H1 (cell line): ENCODE measurements at regions not wholly inside any gene's neighbourhood (a gene's known extent, or its start where the extent isn't known, plus 50 kb on each side); places are given as distances from the start of the nearest gene placed in this dataset.

Experiments
- CTCF ChIA-PET: fragments of 300-600 bp; sonication (Branson Sonifier 250); formaldehyde crosslinking; loops from one replicate; lab custom pipeline; 2021; ENCODE audit not compliant: partially characterized antibody; lab: Charles Lee
- POLR2A ChIA-PET: fragments of 300-600 bp; sonication (Branson Sonifier 250); formaldehyde crosslinking; loops from one replicate; lab custom pipeline; 2021; ENCODE audit warnings: inconsistent platforms; ENCODE audit not compliant: partially characterized antibody; lab: Charles Lee
- DNase-seq, 2 experiments: peaks; one replicate each; pipeline versions ENCODE4 v3.0.0 to v3.0.0-alpha.2; 2010 to 2022; ENCODE audit warnings: low spot score in 2 of 2, low read depth in 1 of 2, mixed read lengths in 1 of 2
- FAIRE-seq: peaks from 2 replicates; lab custom pipeline; 2011; peaks lifted over from hg19 to GRCh38; lab: Jason Lieb, UNC
- H2AFZ ChIP-seq: 2 replicates; pipeline ENCODE4 v1.8.1; 2012; ENCODE audit warnings: low read length, inconsistent platforms
- H2AK5ac ChIP-seq: 2 replicates; pipeline ENCODE4 v1.6.1; 2013; ENCODE audit warnings: low read depth, low read length
- H2BK120ac ChIP-seq: replicated peaks from 2 replicates; pipeline ENCODE3; 2013; ENCODE audit warnings: low read depth, low read length, inconsistent platforms
- H2BK12ac ChIP-seq: 2 replicates; pipeline ENCODE4 v1.6.1; 2013; ENCODE audit warnings: low read depth, low read length
- H2BK15ac ChIP-seq: 2 replicates; pipeline ENCODE4 v1.6.1; 2013; ENCODE audit warnings: low read length
- H2BK20ac ChIP-seq: 2 replicates; pipeline ENCODE4 v1.6.1; 2013; ENCODE audit warnings: low read length
- H2BK5ac ChIP-seq: 2 replicates; pipeline ENCODE4 v1.6.1; 2013; ENCODE audit warnings: low read depth, low read length
- H3K14ac ChIP-seq: 2 replicates; pipeline ENCODE4 v1.6.1; 2013; ENCODE audit warnings: inconsistent platforms; ENCODE audit not compliant: insufficient read length
- H3K18ac ChIP-seq: 2 replicates; pipeline ENCODE4 v1.6.1; 2013; ENCODE audit warnings: low read length; ENCODE audit errors: extremely low read depth
- H3K23ac ChIP-seq: 2 replicates; pipeline ENCODE4 v1.6.1; 2013; ENCODE audit warnings: inconsistent platforms; ENCODE audit not compliant: insufficient read length
- H3K23me2 ChIP-seq: 2 replicates; pipeline ENCODE4 v1.6.1; 2013; ENCODE audit warnings: low read depth, low read length
- H3K27ac ChIP-seq: 2 replicates; pipeline ENCODE4 v1.6.1; 2011; ENCODE audit warnings: low read depth, low read length, inconsistent platforms
- H3K27me3 ChIP-seq, 4 experiments: replicated peaks in 1 of 4; 1 replicate in 1 of 4; 2 replicates in 3 of 4; pipeline versions ENCODE4 v1.6.1 to v1.8.1; 2011 to 2013; ENCODE audit warnings: low read length in 3 of 4, mild to moderate bottlenecking in 3 of 4, inconsistent platforms in 2 of 4, mixed read lengths in 2 of 4, moderate library complexity in 1 of 4; ENCODE audit not compliant: control insufficient read depth in 3 of 4, insufficient read depth in 3 of 4; ENCODE audit errors: extremely low read depth in 1 of 4
- H3K36me3 ChIP-seq, 4 experiments: 2 replicates each; pipeline versions ENCODE4 v1.6.1 to v1.8.1; 2011 to 2013; ENCODE audit warnings: mild to moderate bottlenecking in 4 of 4, low read length in 3 of 4, moderate library complexity in 2 of 4, control low read depth in 1 of 4, inconsistent platforms in 1 of 4; ENCODE audit not compliant: insufficient read depth in 4 of 4, control insufficient read depth in 2 of 4
- H3K4ac ChIP-seq: replicated peaks from 2 replicates; pipeline ENCODE3; 2013; ENCODE audit warnings: low read length, low read depth, mixed read lengths, inconsistent platforms; ENCODE audit not compliant: insufficient read length
- H3K4me1 ChIP-seq, 4 experiments: replicated peaks in 1 of 4; 1 replicate in 1 of 4; 2 replicates in 3 of 4; pipeline versions ENCODE4 v1.6.1 to v1.8.1; 2011 to 2013; ENCODE audit warnings: low read length in 3 of 4, inconsistent platforms in 2 of 4, mixed read lengths in 1 of 4; ENCODE audit not compliant: insufficient read depth in 4 of 4, control insufficient read depth in 3 of 4
- H3K4me2 ChIP-seq, 2 experiments: 2 replicates each; pipeline versions ENCODE4 v1.6.1 to v1.8.1; 2011 to 2013; ENCODE audit warnings: low read depth in 2 of 2, low read length in 2 of 2, control low read depth in 1 of 2, inconsistent platforms in 1 of 2, mild to moderate bottlenecking in 1 of 2; ENCODE audit not compliant: insufficient read depth in 1 of 2
- H3K4me3 ChIP-seq, 4 experiments: fragments of 200-600, 300-600 bp in 1 of 4; sonication (generic), shearing (Covaris generic), sonication (Bioruptor Twin) in 1 of 4; 2 replicates each; pipeline versions ENCODE4 v1.5.1 to v1.8.1; 2011 to 2016; ENCODE audit warnings: low read length in 4 of 4, low read depth in 3 of 4, control low read depth in 2 of 4, inconsistent platforms in 2 of 4, mild to moderate bottlenecking in 2 of 4, mixed read lengths in 1 of 4, moderate library complexity in 1 of 4; ENCODE audit not compliant: insufficient read depth in 2 of 4; ENCODE audit errors: extremely low read depth in 1 of 4
- H3K56ac ChIP-seq: replicated peaks from 2 replicates; pipeline ENCODE3; 2013; ENCODE audit warnings: low read depth, mild to moderate bottlenecking, mixed read lengths, low read length, inconsistent platforms; ENCODE audit not compliant: insufficient read length
- H3K79me1 ChIP-seq: 2 replicates; pipeline ENCODE4 v1.6.1; 2013; ENCODE audit warnings: low read depth, low read length, control low read depth
- H3K79me2 ChIP-seq, 2 experiments: 2 replicates each; pipeline versions ENCODE4 v1.6.1 to v1.8.1; 2012 to 2013; ENCODE audit warnings: low read length in 2 of 2, mild to moderate bottlenecking in 2 of 2, inconsistent platforms in 1 of 2; ENCODE audit not compliant: insufficient read depth in 2 of 2, control insufficient read depth in 1 of 2
- H3K9ac ChIP-seq, 4 experiments: replicated peaks in 1 of 4; 1 replicate in 1 of 4; 2 replicates in 3 of 4; pipeline versions ENCODE4 v1.6.1 to v1.8.1; 2011 to 2013; ENCODE audit warnings: low read depth in 3 of 4, low read length in 3 of 4, control low read depth in 2 of 4, mild to moderate bottlenecking in 2 of 4, moderate library complexity in 2 of 4, inconsistent platforms in 1 of 4; ENCODE audit errors: extremely low read depth in 1 of 4
- H3K9me3 ChIP-seq, 2 experiments: 2 replicates each; pipeline versions ENCODE4 v1.6.1 to v1.8.1; 2012 to 2013; ENCODE audit warnings: mild to moderate bottlenecking in 2 of 2, moderate library complexity in 2 of 2, control low read depth in 1 of 2, inconsistent platforms in 1 of 2, low read depth in 1 of 2, low read length in 1 of 2, mixed read lengths in 1 of 2; ENCODE audit not compliant: insufficient read depth in 2 of 2
- H4K20me1 ChIP-seq, 2 experiments: replicated peaks in 1 of 2; 2 replicates each; pipeline versions ENCODE3 to v1.8.1; 2011 to 2013; ENCODE audit warnings: inconsistent platforms in 2 of 2, low read length in 2 of 2, mild to moderate bottlenecking in 1 of 2; ENCODE audit not compliant: insufficient read depth in 2 of 2, control insufficient read depth in 1 of 2
- H4K5ac ChIP-seq: 2 replicates; pipeline ENCODE4 v1.6.1; 2013; ENCODE audit warnings: low read length, low read depth, mixed read lengths, inconsistent platforms; ENCODE audit not compliant: insufficient read length
- H4K8ac ChIP-seq: 2 replicates; pipeline ENCODE4 v1.8.0; 2013; ENCODE audit warnings: mild to moderate bottlenecking, moderate library complexity, low read length, inconsistent platforms; ENCODE audit not compliant: insufficient read depth; ENCODE audit errors: extremely low read depth
- H4K91ac ChIP-seq: replicated peaks from 2 replicates; pipeline ENCODE3; 2013; ENCODE audit warnings: low read length, mixed read lengths, inconsistent platforms; ENCODE audit not compliant: insufficient read length
- CTCF ChIP-seq, 3 experiments: IDR thresholded peaks; 1 replicate in 2 of 3; 2 replicates in 1 of 3; pipeline versions ENCODE4 v1.5.1 to v1.6.1; 2011; ENCODE audit warnings: low read length in 3 of 3, mild to moderate bottlenecking in 3 of 3, inconsistent platforms in 2 of 3, low read depth in 1 of 3, moderate library complexity in 1 of 3; ENCODE audit not compliant: insufficient read depth in 1 of 3; ENCODE audit errors: control extremely low read depth in 1 of 3
- RAD21 ChIP-seq, 2 experiments: IDR thresholded peaks in 1 of 2; conservative IDR thresholded peaks in 1 of 2; 2 replicates each; pipeline ENCODE4 v1.6.1; 2011; ENCODE audit warnings: low read depth in 2 of 2, low read length in 2 of 2, improper control_type of control experiment in 1 of 2, inconsistent platforms in 1 of 2, mild to moderate bottlenecking in 1 of 2, moderate library complexity in 1 of 2
- TCF12 ChIP-seq: IDR thresholded peaks from 2 replicates; pipeline ENCODE4 v1.6.1; 2011; ENCODE audit warnings: low read depth, mild to moderate bottlenecking, low read length
- WGBS, 2 experiments: shearing (Covaris generic) in 1 of 2; methylation state at CpG; one replicate each; pipeline versions ENCODE4 v1.1.6 to v1.1.7; 2013 to 2015; ENCODE audit warnings: low lambda C conversion rate in 2 of 2, mixed read lengths in 2 of 2, inconsistent platforms in 1 of 2, low coverage in 1 of 2, missing lambda C conversion rate in 1 of 2; ENCODE audit not compliant: insufficient replicate concordance in 2 of 2, insufficient coverage in 1 of 2, insufficient read length in 1 of 2; ENCODE audit errors: extremely low coverage in 1 of 2, missing lambda C conversion rate in 1 of 2; 5-methylcytosine and 5-hydroxymethylcytosine counted together

DNA sequence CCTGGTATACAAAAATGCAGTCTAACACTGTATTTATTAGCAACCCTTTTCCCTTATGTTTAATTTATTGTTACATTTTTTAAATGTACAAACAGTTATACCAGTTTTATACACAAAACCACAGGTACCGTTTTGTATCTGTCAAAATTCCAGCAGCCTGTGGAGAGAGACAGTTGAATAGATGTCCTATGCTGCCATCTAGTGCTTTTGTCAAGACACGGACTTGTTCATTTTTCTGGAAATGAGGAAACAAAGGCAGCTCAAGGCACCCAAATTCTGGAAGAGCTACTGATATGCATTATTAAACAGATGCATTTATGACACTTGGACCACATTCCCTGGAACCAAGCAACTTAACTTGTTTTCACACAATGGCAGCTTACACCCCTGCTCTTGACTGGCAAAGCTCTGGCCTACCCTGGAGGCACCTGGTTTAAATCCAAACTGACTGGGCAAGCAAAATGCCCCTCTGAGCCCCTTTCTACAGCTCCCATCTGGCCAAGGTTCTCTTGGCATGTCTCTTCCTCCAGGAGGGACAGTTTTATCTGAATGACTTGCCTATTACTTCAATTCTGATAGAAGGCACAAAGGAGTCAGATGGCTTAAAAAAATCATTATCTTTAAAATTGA, 286.9 kb upstream of the PRKD1 start:
- Histone ChIP-seq H2BK20ac (no peak overlapping the region), H4K5ac (no peak overlapping the region), H3K79me2 (no peaks in the 10 kb centered on the region), H4K91ac (no peak overlapping the region), H2AFZ (peak overlapping the region; percentile 42; the same call in 1 of the 2 replicates), H2AK5ac (no peak overlapping the region), H2BK12ac (no peak overlapping the region), H3K23ac (no peak overlapping the region), H4K20me1 (no peaks in the 10 kb centered on the region), H2BK5ac (no peak overlapping the region), H3K56ac (no peak overlapping the region), H2BK120ac (no peak overlapping the region)
- peak; percentile 79 for FAIRE-seq
- POLR2A ChIA-PET, result interaction anchor here (1.2 kb wide), 1 partner anchor 227 kb away, joined by 4 read pairs; no protein-coding TSS in a partner anchor
- 39% methylated on average over 2 of the region's 2 CpGs; no CpG with 5 or more reads in 1 of the 2 experiments for WGBS, 2 experiments
- TF ChIP-seq RAD21 (IDR thresholded peaks at IDR 0.05 in 1 of 2, conservative IDR thresholded peaks at IDR 0.05 in 1 of 2; ENCODE audit: low read depth in 2 of 2, low read length in 2 of 2) (peak; percentile 91 to 93), CTCF (IDR thresholded peaks at IDR 0.05; ENCODE audit: control extremely low read depth in 1 of 3, insufficient read depth in 1 of 3, low read depth in 1 of 3, low read length in 3 of 3) (peak in 2 of 3 experiments; percentile 63 to 71; a peak in 3 of 4 replicates), TCF12 (no peak)
- TF ChIP-seq, all 59 proteins: peak for 2
- H3K4me2 ChIP-seq, result no peak overlapping the region
- no peaks in the 10 kb centered on the region for H3K36me3 ChIP-seq
- H3K79me1 ChIP-seq, result no peaks in the 10 kb centered on the region
- DNase-seq, result no peak
- H2BK15ac ChIP-seq, result no peak overlapping the region
- H3K4ac ChIP-seq, result no peak overlapping the region
- H3K9ac ChIP-seq, result no peak overlapping the region
- no peak overlapping the region for H4K8ac ChIP-seq
- no peaks in the 10 kb centered on the region; the same call in 1 of the 2 replicates for H3K23me2 ChIP-seq
- H3K4me1 ChIP-seq, result no peaks in the 10 kb centered on the region
- H3K27ac ChIP-seq, result no peak overlapping the region
- H3K9me3 ChIP-seq, result no peaks in the 10 kb centered on the region
- no peak overlapping the region for H3K18ac ChIP-seq
- H3K14ac ChIP-seq, result no peak overlapping the region
- H3K27me3 ChIP-seq, result no peaks in the 10 kb centered on the region
- H3K4me3 ChIP-seq, result no peak overlapping the region
- CTCF ChIA-PET, result interaction anchor here (0.6 to 2.7 kb wide), 51 partner anchors 8 to 1463 kb away, joined by 3 to 32 read pairs (median 4); no protein-coding TSS in a partner anchor
